ENCODE measurements at regions not wholly inside any gene's neighbourhood (a gene's known extent, or its start where the extent isn't known, plus 50 kb on each side); places are given as distances from the start of the nearest gene placed in this dataset.

DNA sequence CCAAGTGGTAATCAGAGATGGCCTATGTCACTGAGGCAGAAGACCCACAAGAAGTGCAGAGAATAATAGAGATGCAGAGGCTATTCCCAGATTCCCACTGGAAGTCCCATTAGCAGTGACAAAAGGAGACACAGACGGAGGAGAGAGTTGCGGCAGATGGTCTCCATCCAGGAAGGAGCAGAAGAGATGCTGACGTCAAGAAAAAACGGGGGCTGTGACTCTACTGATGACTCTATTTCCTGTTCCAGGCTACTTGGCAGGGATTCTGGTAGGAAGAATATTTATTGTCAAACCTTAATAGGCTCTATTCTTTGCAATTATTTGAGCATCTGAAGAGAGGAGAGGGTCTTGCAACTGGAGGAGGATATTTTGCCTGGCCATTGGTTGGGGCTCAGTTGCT lies 246.0 kb upstream of the ECI2 start:
- Histone ChIP-seq H3K27me3 (ENCODE audit: low read depth, low read length) (no peaks in the 10 kb centered on the region), H3K4me3 (ENCODE audit: low read length) (no peak overlapping the region), H3K9ac (ENCODE audit: low read length) (no peak overlapping the region), H3K79me2 (ENCODE audit: low read length) (no peaks in the 10 kb centered on the region), H4K20me1 (ENCODE audit: insufficient read depth, low read length) (no peaks in the 10 kb centered on the region), H3K9me3 (ENCODE audit: insufficient read depth, low read length) (peaks cover 13% of the 10 kb centered on the region; the same call in 1 of the 2 replicates), H3K4me1 (ENCODE audit: low read length) (no peaks in the 10 kb centered on the region), H2AFZ (ENCODE audit: low read depth, low read length) (no peak overlapping the region), H3K27ac (ENCODE audit: low read length) (no peak overlapping the region), H3K4me2 (ENCODE audit: low read length) (no peak overlapping the region), H3K36me3 (replicated peaks; ENCODE audit: low read depth, low read length) (no peaks in the 10 kb centered on the region)
- TF ChIP-seq EZH2phosphoT487 (IDR thresholded peaks at IDR 0.05; ENCODE audit: low read depth) = no peak
- TF ChIP-seq, protein P1, sequence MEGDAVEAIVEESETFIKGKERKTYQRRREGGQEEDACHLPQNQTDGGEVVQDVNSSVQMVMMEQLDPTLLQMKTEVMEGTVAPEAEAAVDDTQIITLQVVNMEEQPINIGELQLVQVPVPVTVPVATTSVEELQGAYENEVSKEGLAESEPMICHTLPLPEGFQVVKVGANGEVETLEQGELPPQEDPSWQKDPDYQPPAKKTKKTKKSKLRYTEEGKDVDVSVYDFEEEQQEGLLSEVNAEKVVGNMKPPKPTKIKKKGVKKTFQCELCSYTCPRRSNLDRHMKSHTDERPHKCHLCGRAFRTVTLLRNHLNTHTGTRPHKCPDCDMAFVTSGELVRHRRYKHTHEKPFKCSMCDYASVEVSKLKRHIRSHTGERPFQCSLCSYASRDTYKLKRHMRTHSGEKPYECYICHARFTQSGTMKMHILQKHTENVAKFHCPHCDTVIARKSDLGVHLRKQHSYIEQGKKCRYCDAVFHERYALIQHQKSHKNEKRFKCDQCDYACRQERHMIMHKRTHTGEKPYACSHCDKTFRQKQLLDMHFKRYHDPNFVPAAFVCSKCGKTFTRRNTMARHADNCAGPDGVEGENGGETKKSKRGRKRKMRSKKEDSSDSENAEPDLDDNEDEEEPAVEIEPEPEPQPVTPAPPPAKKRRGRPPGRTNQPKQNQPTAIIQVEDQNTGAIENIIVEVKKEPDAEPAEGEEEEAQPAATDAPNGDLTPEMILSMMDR (IDR thresholded peaks at IDR 0.05; ENCODE audit: low read depth, low read length) = no peak

DNA sequence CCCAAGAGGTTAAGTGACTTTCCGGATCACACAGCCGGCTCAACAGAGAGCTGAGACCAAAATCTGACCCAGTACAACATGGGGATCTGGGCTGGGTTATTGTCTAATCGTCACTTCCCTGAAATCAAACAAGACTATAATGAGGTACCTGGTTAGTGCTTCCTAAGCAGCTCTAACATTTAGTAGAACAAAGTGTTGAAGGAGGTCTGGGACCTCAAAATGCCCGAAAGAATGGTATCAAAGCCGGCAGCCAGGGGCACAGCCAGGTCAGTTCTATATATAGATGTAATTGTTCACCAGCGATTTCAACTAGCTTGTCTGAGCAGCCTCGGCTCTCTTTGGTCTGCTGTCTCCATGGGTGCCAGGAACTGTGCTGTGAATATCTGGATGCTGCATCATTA lies 245.5 kb upstream of the ECI2 start:
- H3K4me1 ChIP-seq (ENCODE audit: low read length) = no peaks in the 10 kb centered on the region
- no peak overlapping the region for H3K4me2 ChIP-seq (ENCODE audit: low read length)
- peaks cover 13% of the 10 kb centered on the region; the same call in 1 of the 2 replicates for H3K9me3 ChIP-seq (ENCODE audit: insufficient read depth, low read length)
- no peaks in the 10 kb centered on the region for H3K36me3 ChIP-seq (replicated peaks; ENCODE audit: low read depth, low read length)
- H3K27me3 ChIP-seq (ENCODE audit: low read depth, low read length) = no peaks in the 10 kb centered on the region
- H3K4me3 ChIP-seq (ENCODE audit: low read length) = no peak overlapping the region
- H2AFZ ChIP-seq (ENCODE audit: low read depth, low read length) = no peak overlapping the region
- H4K20me1 ChIP-seq (ENCODE audit: insufficient read depth, low read length) = no peaks in the 10 kb centered on the region
- TF ChIP-seq, protein P1 (IDR thresholded peaks at IDR 0.05; ENCODE audit: low read depth, low read length) = no peak
- TF ChIP-seq EZH2phosphoT487 (IDR thresholded peaks at IDR 0.05; ENCODE audit: low read depth) = no peak
- no peak overlapping the region for H3K9ac ChIP-seq (ENCODE audit: low read length)
- no peaks in the 10 kb centered on the region for H3K79me2 ChIP-seq (ENCODE audit: low read length)
- H3K27ac ChIP-seq (ENCODE audit: low read length) = no peak overlapping the region

GRCh38 chr6:4379958-4380357 lies 244.6 kb upstream of the ECI2 start:
- Histone ChIP-seq H3K4me2 (ENCODE audit: low read length) (no peak overlapping the region), H3K27me3 (ENCODE audit: low read depth, low read length) (no peaks in the 10 kb centered on the region), H3K27ac (ENCODE audit: low read length) (no peak overlapping the region), H3K9ac (ENCODE audit: low read length) (no peak overlapping the region), H3K4me3 (ENCODE audit: low read length) (no peak overlapping the region), H3K36me3 (replicated peaks; ENCODE audit: low read depth, low read length) (no peaks in the 10 kb centered on the region), H4K20me1 (ENCODE audit: insufficient read depth, low read length) (no peaks in the 10 kb centered on the region), H2AFZ (ENCODE audit: low read depth, low read length) (no peak overlapping the region), H3K79me2 (ENCODE audit: low read length) (no peaks in the 10 kb centered on the region), H3K4me1 (ENCODE audit: low read length) (no peaks in the 10 kb centered on the region), H3K9me3 (ENCODE audit: insufficient read depth, low read length) (peaks cover 13% of the 10 kb centered on the region; the same call in 1 of the 2 replicates)
- no peak for TF ChIP-seq EZH2phosphoT487 (IDR thresholded peaks at IDR 0.05; ENCODE audit: low read depth)
- TF ChIP-seq, protein P1 (IDR thresholded peaks at IDR 0.05; ENCODE audit: low read depth, low read length) = no peak

DNA sequence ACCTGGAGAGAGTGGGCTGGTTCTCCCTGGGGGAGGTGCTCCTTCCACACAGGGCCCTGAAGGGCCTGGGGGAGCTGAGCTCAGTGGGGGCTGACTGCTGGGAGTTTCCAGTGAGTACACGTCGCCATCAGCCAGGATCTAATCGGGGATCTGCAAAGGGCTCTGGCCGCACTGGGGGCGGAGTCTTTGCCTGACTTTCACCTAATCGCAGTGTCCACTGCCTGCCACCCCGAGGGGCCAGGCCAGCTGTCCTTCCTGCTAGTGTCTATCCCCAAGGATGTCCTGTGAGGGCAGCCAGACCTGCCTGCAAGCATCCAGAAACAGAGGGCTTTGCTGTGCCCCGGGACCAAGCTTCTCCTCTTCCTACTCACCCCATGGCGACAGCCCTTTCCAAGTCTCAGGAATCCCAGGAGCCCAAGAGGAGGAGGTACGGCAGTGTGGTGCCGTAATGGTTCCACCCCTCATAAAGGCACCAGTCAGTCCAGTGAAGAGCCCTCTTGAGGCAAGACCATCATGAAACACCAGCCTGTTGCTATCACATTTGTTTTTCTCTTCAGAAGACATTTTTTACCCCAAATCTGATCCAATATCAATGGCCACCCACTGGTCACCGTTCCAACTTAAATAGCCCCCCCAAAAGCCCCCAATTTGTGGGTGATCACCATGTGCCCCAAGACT lies 243.1 kb upstream of the ECI2 start:
- TF ChIP-seq EZH2phosphoT487 (IDR thresholded peaks at IDR 0.05; ENCODE audit: low read depth) = no peak
- H3K36me3 ChIP-seq (replicated peaks; ENCODE audit: low read depth, low read length) = no peaks in the 10 kb centered on the region
- H3K27ac ChIP-seq (ENCODE audit: low read length) = no peak overlapping the region
- H3K27me3 ChIP-seq (ENCODE audit: low read depth, low read length) = no peaks in the 10 kb centered on the region
- H3K9me3 ChIP-seq (ENCODE audit: insufficient read depth, low read length) = peaks cover 7% of the 10 kb centered on the region; the same call in 1 of the 2 replicates
- H3K9ac ChIP-seq (ENCODE audit: low read length) = no peak overlapping the region
- H3K4me2 ChIP-seq (ENCODE audit: low read length) = no peak overlapping the region
- H3K4me3 ChIP-seq (ENCODE audit: low read length) = no peak overlapping the region
- no peak overlapping the region for H2AFZ ChIP-seq (ENCODE audit: low read depth, low read length)
- H3K79me2 ChIP-seq (ENCODE audit: low read length) = no peaks in the 10 kb centered on the region
- H4K20me1 ChIP-seq (ENCODE audit: insufficient read depth, low read length) = no peaks in the 10 kb centered on the region
- H3K4me1 ChIP-seq (ENCODE audit: low read length) = no peaks in the 10 kb centered on the region
